Islet precursor cell (in vitro differentiated cells): ENCODE measurements at regions not wholly inside any gene's neighbourhood (a gene's known extent, or its start where the extent isn't known, plus 50 kb on each side); places are given as distances from the start of the nearest gene placed in this dataset.
"Not testable (repeated sequence)": the region's sequence is repeated elsewhere in the genome, so short reads cannot be mapped to it uniquely, and the experiment has no call there.

Experiments
- DNase-seq: peaks from one replicate; pipeline ENCODE4 v3.0.0-alpha.2; 2018

DNA sequence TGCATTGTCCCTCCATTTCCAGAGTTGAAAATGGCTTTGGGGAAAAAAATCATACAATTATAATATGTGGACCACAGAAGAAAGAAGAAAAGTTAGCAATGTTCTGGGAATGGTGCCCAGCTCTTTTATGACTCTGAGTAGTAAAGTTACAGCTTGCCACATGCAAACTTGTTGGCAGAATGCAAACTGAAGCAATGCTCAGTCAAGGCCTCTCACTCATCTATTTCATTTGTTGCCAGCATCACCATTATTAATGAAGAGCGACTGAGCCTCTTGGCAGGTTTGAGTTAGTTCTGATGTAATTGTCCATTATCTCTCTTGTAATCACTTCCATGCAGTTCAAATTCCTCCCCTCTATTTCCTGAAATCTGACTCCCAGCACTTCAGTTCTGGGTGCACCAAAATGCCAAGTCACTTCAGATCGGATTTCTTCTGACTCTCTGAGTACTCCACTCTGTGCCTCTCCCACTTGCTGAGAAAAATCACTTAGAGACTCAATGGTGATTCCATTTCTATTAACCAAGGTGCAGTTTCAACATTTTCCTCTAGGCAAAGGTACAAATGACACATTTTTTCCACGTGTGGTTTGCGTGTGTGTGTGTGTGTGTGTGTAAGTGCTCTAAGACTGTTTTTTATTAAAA, 154.4 kb upstream of the STMND1 start:
- peak; percentile 63 for DNase-seq

DNA sequence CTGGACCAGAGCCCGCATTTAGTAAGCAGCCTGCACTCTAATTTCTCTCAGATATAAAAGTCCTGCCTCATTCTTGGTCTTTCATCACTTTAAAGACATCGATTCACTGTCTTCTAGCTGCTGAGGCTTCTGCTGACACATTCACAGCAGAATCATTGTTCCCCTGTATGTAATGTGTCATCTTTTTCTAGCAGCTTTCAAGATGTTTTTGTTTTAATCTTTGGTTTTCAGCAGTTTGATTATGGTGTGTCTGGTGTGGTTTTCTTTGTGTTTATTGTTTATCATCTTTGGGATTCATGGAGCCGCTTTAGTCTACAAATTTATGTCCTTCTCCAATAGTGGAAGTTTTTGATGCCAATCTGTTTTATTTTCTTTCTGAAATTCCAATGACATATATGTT, 157.3 kb upstream of the STMND1 start:
- no peak for DNase-seq

DNA sequence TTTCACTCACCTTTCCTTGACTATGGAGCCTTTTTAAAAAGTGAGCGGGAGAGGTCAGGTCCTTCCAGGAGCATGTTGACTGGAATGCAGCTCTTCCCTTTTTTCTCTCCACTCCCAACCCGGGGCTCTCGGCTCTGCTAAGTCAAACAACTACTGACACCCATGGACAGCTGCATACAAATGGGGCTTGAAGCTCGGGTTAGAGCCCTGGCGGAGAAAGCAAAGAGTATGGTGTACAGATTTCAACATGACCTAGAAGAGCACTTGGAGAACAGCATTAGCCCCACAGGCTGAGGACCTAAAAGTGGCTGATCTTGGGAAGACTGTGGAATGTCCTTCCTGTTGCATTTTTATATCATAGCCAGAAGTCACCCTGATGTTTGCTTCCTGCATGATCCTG, 162.0 kb upstream of the STMND1 start:
- DNase-seq = no peak

DNA sequence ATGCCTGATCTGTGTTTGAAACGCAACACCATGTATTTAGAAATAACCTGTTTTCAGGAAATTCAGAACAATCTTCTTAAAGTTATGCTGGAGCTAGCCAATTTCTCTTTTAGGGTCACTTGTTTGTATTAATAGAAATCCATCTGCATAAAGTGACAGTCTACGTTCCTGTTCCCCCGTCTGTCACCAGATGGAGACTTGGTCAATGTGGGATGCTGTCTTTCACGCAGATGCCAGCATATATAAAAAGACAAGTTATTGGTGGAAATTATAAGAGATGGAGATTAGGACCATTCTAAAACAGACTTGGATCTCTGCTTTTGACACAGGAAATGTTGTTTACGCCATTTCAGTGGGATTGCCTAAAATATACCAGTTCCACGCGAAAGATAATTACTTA, 162.5 kb upstream of the STMND1 start:
- DNase-seq = no peak

DNA sequence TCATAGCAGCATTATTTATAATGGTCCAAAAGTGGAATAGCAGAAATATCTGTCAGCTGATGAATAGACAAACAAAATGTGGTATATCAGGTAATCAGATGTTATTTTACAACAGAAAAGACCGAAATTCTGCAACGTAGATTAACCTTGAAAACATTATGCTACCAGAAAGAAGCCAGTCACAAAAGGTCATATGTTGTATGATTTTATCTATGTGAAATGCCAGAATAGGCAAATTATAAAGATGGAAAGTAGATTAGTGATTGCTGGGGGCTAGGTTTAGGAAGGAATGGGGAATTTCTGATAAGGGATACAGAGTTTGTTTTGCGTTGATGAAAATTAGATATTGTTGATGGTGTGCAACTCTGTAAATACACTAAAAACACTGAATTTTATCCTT, 165.0 kb upstream of the STMND1 start:
- no peak for DNase-seq

DNA sequence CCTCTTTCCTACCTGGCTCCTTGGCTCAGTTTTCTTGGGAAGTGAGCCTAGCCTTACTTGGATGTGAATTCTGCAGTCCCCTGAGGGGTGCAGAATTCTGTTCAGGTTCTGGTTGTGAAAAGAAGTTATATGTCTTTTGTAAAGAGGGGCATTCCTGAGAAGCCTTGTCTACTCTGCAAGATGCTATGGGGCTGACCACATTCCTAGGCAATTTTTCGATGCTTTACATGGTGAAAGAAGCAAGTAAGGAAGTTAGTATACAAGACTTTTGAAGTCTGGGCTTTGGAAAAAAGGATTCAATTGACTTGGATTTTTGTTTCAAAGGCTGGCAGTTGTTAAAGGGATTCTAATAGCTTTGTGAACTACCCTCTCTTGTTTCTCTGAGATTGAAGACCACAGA, 167.9 kb upstream of the STMND1 start:
- DNase-seq = no peak

DNA sequence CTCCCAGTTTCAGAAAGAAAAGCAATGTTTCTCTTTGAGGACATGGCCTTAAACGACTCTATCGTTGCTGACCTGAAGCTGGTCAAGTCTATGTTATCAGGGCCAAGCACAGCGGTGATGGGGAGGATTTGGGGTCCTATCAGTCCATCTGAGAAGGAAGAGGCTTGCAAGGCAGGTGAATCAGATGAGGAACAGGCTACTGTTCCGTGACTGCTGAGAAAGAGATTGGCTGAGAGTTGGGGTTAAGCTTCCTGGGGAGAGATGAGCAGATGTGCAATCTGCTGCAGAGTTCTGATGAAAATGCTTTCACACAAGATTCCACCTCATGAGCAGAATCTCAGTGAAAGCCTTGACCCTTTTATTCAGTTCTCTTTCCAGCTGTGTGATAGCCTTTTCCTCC, 168.3 kb upstream of the STMND1 start:
- DNase-seq = no peak

DNA sequence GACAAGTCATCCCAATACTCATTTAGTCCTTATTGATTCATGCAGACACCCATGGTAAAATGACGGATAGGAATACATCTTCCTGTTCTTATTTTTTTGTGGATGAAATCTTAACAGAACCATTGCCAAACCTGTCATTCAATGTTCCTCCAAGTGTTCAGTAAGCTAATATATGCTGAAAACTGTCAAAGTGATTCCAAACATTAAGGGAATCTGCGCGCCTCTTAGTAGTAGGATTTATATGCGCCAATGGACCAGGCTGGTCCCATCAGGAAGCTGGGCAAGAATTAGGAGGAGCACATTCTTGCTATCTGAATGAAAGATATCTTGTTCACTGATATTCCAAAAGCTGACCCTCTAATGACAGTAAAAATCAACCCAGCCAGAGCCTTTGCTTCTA, 168.9 kb upstream of the STMND1 start:
- no peak for DNase-seq

DNA sequence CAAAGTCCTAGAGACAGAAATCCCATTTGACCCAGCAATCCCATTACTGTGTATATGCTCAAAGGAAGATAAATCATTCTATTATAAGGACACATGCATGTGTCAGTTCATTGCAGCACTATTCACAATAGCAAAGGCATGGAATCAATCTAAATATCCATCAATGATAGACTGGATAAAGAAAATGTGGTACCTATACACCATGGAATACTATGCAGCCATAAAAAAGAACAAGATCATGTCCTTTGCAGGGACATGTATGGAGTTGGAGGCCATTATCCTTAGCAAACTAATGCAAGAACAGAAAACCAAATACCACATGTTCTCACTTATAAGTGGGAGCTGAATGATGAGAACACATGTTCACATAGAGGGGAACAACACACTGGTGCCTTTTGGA, 169.8 kb upstream of the ATXN1 start:
- not testable (repeated sequence) for DNase-seq

DNA sequence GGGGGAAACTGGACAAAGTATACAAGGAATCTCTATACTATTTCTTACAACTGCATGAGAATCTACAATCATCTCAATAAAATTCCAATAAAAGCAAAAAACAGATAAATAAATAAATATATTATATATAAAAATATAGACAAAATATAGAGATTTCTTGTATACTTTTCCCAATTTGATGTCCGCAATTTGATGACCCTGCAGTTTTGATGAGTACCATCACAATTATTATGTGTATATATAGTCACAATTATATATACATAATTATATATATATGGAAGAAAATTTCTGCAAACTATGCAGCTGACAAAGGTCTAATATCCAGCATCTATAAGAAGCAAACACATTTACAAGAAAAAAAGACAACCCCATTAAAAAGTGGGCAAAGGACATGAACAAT, 169.2 kb upstream of the ATXN1 start:
- DNase-seq = no peak

DNA sequence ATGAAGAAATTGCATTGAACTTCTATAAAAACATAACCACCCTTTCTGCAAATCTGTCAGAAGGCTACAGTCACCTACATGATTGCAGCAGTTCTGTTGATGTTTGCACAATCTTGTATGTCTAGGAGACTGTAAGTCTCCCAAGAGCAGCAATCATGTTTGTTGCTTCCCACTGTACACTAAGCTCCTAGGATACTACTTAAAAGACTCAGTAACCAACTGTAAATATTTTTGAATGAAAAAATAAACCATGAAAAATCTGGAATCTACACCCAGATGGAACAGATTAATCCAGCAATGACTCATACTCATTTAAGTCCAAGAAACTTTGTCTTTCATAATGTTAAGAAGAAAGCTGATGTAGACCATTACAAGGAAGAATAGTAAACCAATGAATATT, 168.5 kb upstream of the ATXN1 start:
- no peak for DNase-seq

DNA sequence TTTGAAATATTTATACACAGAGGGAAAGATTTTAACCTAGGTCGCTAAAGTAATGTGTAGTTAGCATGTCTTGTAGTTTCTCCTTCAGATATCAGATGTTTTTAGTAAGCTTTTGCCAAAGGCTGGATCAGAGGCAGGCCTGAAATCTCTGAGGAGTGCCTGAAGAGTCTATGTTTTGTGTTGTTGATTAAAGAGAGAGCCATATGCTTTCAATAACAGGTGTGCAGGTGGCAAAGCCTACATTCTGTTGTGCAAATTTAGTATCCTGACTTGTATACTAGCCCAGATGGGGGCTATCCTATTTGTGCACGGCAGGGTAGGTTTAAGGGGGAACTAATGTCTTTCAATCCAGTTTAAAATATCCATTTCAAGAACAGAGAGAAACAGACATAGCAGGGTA, 167.1 kb upstream of the ATXN1 start:
- DNase-seq = no peak

DNA sequence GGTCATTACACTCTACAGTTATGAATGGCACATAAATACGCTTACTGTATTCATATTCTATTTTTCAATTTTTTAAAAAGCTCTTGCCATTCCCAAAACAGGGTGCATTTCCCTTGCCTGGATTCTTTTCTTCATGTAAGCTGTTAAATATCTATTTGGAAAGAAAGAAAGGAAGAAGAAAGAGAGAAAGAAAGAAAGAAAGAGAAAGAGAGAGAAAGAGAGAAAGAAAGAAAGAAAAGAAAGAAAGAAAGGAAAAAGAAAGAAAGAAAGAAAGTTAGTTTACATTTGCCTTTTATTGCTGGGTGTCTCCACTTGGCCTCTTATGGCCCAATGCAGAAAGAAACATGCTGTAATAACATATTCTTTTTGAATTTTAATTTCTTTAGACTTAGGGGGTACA, 165.9 kb upstream of the ATXN1 start:
- DNase-seq = no peak

DNA sequence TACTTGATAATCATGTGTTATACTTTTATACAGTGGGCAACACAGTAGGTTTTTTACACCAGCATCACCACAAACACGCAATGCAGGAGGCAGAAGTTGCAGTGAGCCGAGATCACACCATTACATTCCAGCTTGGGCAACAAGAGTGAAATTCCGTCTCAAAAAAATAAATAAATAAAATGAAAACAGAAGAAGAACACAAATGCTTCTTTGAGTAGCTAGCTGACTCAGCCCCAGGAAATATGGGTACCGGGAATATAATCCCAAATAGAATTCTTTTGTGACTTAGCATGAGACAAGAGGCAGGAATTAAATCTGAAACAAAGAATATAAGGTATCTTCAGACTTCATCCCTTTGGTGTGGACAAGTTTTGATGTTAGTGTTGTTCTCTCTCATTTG, 164.2 kb upstream of the ATXN1 start:
- DNase-seq = no peak

DNA sequence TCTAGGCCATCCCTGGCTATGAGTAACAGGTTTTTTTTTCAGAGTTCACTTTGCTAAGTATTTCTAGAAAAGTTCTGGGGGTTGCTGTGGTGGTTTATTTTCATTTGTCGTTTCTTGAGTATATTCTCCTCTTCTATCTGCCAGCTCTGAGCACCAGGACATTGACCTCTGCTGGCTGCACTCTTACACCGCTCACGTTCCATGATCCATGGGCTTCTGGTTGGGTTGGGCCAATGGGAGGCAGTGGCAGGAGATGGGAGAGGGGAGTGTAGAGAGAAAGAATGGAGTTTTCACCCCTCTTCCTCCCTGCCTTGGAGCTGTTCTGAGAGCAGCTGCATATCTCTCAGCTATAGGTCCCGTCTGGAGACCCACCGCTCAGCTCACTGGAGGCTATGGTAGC, 161.0 kb upstream of the ATXN1 start:
- no peak for DNase-seq

DNA sequence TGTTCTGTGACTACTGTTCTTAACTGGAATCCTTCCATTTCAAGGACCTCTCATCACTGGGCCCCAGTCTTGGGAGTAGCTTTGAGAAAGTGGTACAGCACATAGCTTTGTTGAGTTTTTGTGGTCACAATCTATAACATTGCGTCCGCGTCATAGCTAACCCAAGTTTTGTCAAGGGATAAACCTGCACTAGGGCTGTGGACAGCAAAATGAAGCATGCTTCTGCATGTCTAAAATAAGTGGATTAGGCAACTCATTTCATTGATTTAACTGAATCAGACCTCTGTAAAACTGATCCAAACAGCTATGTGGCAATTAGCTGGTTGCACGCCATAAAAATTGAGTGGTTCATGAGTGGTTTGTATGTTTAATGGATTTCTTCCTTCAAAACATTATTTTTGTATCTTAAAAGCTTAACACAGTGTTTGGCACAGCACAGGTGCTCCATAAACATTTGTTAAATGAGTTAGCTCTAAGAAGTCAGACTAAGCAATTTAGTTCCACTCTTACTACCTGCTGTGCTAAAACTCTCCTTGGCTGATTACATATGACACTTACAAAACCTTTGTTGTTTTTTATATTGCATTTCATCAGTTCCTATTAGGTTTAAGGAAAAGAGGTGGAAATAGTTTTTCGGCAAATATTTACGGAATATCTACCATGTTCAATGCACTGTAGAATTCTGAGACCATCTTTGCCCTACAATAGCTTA, 160.3 kb upstream of the ATXN1 start:
- DNase-seq = no peak

DNA sequence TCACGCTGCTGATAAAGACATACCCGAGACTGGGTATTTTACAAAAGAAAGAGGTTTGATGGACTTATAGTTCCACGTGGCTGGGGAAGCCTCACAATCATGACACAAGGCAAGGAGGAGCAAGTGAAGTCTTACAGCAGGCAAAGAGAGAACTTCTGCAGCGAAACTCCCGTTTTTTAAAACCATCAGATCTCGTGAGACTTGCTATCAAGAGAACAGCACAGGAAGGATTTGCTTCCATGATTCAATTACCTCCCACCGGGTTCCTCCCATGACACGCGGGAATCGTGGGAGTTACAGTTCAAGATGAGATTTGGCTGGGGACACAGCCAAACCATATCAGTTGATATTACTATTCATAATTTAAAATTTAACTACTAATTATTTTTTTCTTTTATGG, 157.3 kb upstream of the ATXN1 start:
- no peak for DNase-seq

DNA sequence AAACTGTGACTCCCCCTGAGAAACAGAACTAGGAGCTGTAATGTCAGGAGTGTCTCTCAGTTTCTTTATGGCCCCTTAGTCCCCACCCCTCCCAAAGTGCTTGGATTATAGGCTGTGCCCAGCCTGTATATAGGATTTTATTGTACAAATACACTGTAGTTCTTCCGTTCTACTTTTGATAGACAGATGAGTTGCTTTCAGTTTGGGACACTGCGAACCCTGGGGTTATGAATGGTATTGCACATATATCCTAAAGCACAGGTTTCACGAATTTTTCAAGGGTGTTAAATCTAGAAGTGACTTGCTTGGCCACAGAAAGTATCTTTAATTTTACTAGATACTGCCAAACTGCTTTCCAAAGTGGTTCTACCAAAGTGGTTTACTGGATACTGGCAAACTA, 152.9 kb upstream of the ATXN1 start:
- no peak for DNase-seq

DNA sequence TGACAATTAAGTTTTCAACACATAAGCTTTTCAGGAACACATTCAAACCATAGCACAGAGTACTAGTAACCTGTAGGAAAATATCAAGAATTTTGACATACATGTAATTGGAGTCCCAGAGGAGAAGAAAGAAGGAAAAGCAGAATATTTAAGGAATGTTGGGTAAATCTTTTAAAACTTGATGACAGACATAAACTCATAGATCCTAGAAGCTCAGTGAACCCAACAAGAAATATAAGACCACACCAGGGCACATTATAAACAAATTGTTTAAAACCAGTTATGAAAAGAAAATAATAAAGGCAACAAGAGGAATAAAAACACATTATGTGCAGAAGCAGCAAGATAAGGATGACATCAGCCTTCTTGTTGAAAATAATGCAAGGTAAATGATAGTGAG, 151.5 kb upstream of the ATXN1 start:
- DNase-seq = no peak

DNA sequence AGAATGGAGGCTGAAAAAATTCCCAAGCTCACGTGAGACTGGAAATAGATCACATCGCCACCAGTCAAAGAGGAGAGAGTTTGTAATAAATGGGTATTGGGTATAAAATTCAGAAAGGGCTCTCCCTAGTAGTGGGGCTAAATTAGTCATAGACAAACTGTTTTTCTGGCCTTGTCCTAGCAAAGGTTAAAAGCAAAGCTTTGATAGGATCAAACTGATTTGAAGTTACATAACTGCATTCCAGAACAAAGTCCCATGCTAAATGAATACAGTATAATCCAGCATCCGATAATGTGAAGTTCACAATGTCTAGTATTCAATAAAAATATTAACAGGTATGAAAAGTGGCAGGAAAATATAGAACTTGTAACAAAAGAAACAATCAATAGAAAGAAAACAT, 149.8 kb upstream of the ATXN1 start:
- no peak for DNase-seq

DNA sequence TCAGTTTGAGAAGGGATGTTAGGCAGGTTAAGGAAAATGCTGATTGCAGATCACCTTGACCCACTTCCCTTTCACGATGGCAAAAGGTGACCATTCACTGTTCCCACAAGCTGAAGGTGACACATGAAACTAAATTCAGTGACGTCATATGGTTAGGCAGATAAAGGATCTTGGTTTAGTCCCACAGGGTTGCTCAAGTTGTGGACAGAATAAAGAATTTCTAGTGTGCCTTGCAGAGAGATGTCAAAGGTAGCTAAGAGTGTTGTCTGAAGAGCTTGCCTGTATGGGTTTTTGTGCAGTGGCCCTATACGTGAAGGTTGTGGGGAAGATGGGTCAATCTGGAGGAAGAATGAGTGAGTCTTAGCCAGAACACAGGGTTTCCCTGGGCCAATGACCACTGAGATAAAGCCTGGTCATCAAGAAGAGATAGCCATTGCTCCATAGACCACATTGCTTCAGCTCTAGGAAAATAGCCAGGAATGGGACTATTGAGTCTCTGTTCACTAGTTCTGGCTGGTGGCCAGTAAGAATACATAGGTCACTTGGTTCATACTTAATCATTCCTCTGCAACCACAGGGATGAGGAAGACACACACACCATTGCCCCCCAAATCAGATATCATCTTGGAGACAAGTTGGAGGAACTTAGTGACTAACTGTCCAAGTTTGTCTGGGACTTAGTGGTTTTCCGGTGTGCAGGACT, 148.5 kb upstream of the ATXN1 start:
- DNase-seq = no peak

DNA sequence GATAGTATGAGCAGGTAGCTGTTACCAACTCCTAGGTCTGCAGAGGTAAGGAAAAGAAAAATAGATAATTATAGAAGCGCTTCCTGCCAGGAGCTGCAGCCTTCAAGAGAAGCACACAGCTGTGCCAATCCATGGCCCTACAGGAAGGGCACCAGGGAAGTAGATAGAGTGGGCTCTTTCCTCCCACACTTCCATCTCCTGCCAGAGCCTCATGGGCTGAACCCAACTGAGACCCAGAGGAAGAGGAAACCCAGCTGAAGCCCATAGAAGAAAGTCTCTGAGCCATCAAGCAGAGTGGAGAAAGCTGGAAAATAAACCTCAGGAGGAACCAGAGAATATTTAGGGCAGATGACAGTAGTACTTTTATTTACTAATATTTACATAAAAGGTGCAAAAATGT, 146.7 kb upstream of the ATXN1 start:
- DNase-seq = no peak

DNA sequence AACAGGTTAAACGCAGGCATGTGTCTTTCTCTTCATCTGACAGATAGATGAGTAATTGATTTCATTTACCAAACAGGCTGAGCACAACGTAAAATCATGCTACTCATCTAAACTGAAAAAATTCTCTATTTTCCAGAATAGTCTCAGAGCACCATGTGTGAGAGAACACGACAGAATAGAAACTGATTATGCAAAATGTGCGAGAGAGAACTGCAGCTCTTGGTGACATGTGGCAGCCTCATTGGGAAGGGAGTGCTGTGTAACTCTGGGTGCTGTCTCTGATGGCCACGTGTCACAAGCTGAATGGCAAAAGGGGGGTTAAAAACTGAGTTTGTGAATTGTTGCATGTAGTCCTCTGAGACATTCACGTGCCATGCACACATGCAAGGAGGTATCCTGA, 143.7 kb upstream of the ATXN1 start:
- no peak for DNase-seq

DNA sequence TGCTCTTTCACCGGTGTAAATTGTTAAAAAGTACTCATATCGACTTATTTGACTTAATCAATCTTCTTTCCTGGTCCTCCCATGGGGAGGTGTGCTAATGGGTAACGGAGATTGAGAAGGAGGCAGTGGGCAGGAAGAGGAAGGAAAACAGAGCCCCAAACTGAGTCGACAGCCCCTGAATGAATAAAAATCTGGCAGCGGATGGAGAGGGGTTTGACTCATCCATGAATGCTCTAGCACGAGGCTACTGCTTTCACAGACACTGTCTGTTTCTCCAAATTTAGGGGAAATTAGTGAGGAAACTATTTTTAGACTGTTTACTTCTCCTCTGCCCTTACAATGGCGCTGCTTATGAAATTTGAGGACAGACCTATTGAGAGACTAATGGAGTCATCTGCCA, 142.2 kb upstream of the ATXN1 start:
- no peak for DNase-seq

DNA sequence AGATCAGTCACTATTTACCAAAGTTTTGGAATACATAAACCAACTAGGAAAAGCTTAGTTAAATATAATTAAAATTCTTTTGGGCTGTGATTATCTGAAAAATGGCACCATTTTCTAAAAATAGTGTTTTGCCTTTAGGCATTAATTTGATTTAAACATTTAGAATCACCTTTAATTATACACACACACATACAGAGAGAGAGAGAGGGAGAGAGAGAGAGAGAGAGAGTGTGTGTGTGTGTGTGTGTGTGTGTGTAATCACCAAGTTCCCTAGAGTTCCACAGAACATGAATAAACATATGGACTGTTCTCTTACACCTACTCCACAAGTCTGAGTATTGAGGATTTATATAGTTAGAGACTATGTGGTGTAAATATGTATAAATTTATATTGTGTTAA, 141.2 kb upstream of the ATXN1 start:
- no peak for DNase-seq
